ENCODE measurements at regions not wholly inside any gene's neighbourhood (a gene's known extent, or its start where the extent isn't known, plus 50 kb on each side); places are given as distances from the start of the nearest gene placed in this dataset.
"Not testable (repeated sequence)": the region's sequence is repeated elsewhere in the genome, so short reads cannot be mapped to it uniquely, and the experiment has no call there.

- Mint-ChIP-seq H3K36me3 (ENCODE audit: insufficient read depth) (peaks cover 6% of the 10 kb centered on the region), H3K4me3 (ENCODE audit: low read depth) (no peak overlapping the region), H3K4me1 (ENCODE audit: low read depth) (peaks cover 17% of the 10 kb centered on the region), H3K9me3 (ENCODE audit: low read depth) (peaks cover 21% of the 10 kb centered on the region), H3K27me3 (no peaks in the 10 kb centered on the region), H3K27ac (peak overlapping the region; percentile 16)
- TF ChIP-seq CTCF (IDR thresholded peaks at IDR 0.05; ENCODE audit: unreplicated experiment): no peak
- no peak for DNase-seq (ENCODE audit: low spot score, unreplicated experiment)
Measured at GRCh38 chr2:65969161-65969560, 465.8 kb upstream of the MEIS1 start.

DNA sequence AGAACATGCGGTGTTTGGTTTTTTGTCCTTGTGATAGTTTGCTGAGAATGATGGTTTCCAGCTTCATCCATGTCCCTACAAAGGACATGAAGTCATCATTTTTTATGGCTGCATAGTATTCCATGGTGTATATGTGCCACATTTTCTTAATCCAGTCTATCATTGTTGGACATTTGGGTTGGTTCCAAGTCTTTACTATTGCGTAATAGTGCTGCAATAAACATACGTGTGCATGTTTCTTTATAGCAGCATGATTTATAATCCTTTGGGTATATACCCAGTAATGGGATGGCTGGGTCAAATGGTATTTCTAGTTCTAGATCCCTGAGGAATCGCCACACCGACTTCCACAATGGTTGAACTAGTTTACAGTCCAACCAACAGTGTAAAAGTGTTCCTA is 471.6 kb upstream of the MEIS1 start:
- H3K27me3 Mint-ChIP-seq; H3K27ac Mint-ChIP-seq; H3K4me3 Mint-ChIP-seq (ENCODE audit: low read depth); DNase-seq (ENCODE audit: low spot score, unreplicated experiment); H3K36me3 Mint-ChIP-seq (ENCODE audit: insufficient read depth); H3K4me1 Mint-ChIP-seq (ENCODE audit: low read depth): not testable (repeated sequence)
- peaks cover 13% of the 10 kb centered on the region for H3K9me3 Mint-ChIP-seq (ENCODE audit: low read depth)

DNA sequence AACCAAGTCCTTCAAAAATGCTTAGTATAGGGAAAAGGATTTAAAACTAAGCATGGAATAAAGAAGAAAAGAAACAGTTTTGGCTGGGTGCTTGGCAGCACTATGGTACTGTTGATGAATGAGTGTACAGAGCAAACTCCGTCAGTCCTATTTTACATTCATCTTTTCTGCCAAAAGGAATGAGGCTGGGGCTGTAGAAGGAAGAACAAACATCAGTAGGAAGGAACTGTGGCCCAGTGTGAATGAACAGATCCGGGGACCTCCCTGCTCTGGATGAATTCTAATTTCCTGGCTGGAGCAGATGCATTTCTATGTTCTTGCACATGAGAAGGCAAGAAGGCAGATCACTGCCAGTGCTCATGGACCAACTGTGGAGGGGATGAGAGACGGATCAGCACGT is 474.0 kb upstream of the MEIS1 start:
- Mint-ChIP-seq H3K27me3 (no peaks in the 10 kb centered on the region), H3K27ac (peak overlapping the region; percentile 48), H3K9me3 (ENCODE audit: low read depth) (peaks cover under 1% of the 10 kb centered on the region), H3K4me1 (ENCODE audit: low read depth) (peaks cover 12% of the 10 kb centered on the region), H3K36me3 (ENCODE audit: insufficient read depth) (no peaks in the 10 kb centered on the region), H3K4me3 (ENCODE audit: low read depth) (no peak overlapping the region)
- DNase-seq (ENCODE audit: low spot score, unreplicated experiment): no peak
- no peak for TF ChIP-seq CTCF (IDR thresholded peaks at IDR 0.05; ENCODE audit: unreplicated experiment)

DNA sequence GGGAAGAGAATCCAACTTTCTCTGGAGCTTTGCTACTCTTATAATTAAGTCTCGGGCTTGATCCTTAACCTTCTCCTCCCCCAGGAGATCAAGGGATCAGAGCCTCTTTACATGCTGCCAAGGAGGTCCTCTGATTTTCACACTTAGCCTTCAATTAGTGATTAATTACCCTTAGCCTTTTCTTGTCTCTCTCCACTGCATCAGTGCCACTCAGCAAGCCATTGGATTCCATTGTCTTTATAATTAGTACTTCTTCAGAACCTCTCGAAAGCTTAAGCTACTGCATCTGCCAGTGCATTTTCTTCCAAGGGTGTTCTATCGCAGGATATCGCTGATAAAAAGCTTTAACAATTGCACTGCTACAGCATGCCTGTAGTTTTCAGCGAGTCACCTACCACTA is 477.0 kb upstream of the MEIS1 start:
- no peak for TF ChIP-seq CTCF (IDR thresholded peaks at IDR 0.05; ENCODE audit: unreplicated experiment)
- no peaks in the 10 kb centered on the region for H3K27me3 Mint-ChIP-seq
- DNase-seq (ENCODE audit: low spot score, unreplicated experiment): no peak

GRCh38 chr2:65957454-65957853 is 477.5 kb upstream of the MEIS1 start:
- no peak for DNase-seq (ENCODE audit: low spot score, unreplicated experiment)
- Mint-ChIP-seq H3K4me3 (ENCODE audit: low read depth) (no peak overlapping the region), H3K36me3 (ENCODE audit: insufficient read depth) (no peaks in the 10 kb centered on the region), H3K27ac (no peak overlapping the region), H3K9me3 (ENCODE audit: low read depth) (no peaks in the 10 kb centered on the region), H3K4me1 (ENCODE audit: low read depth) (peaks cover 12% of the 10 kb centered on the region), H3K27me3 (no peaks in the 10 kb centered on the region)
- no peak for TF ChIP-seq CTCF (IDR thresholded peaks at IDR 0.05; ENCODE audit: unreplicated experiment)

More for the DNA sequence above, 477.0 kb upstream of the MEIS1 start:
- peaks cover 12% of the 10 kb centered on the region for H3K4me1 Mint-ChIP-seq (ENCODE audit: low read depth)
- no peaks in the 10 kb centered on the region for H3K9me3 Mint-ChIP-seq (ENCODE audit: low read depth)
- H3K4me3 Mint-ChIP-seq (ENCODE audit: low read depth): no peak overlapping the region
- H3K36me3 Mint-ChIP-seq (ENCODE audit: insufficient read depth): no peaks in the 10 kb centered on the region
- peak overlapping the region; percentile 50 for H3K27ac Mint-ChIP-seq

DNA sequence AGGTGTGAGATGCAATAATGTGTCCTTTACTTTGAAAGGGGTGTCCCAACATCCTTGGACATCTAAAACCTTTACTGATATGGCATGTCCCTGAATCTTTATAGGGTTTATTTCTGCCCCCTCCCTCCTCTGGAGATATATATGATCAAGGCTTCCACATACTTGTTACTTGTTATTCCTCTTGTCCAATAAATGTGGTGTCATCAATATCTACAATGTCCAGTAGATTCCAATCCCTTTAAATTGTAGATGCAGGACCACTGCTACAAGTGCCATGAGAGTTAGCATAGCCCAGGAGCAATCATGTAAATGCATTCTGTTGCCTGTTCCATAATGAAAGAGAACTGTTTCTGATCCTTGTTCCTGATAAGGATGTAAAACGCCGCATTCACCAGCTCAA is 479.7 kb upstream of the MEIS1 start:
- Mint-ChIP-seq H3K36me3 (ENCODE audit: insufficient read depth) (no peaks in the 10 kb centered on the region), H3K27ac (no peak overlapping the region), H3K4me1 (ENCODE audit: low read depth) (peaks cover 8% of the 10 kb centered on the region), H3K27me3 (peaks cover 3% of the 10 kb centered on the region), H3K9me3 (ENCODE audit: low read depth) (no peaks in the 10 kb centered on the region), H3K4me3 (ENCODE audit: low read depth) (no peak overlapping the region)
- no peak for DNase-seq (ENCODE audit: low spot score, unreplicated experiment)
- TF ChIP-seq CTCF (IDR thresholded peaks at IDR 0.05; ENCODE audit: unreplicated experiment): no peak
